HK-2 (cell line): ENCODE measurements at regions not wholly inside any gene's neighbourhood (a gene's known extent, or its start where the extent isn't known, plus 50 kb on each side); places are given as distances from the start of the nearest gene placed in this dataset.

Experiments used
- DNase-seq: peaks from one replicate; pipeline ENCODE4 v3.0.0-alpha.2; 2018; ENCODE audit not compliant: unreplicated experiment

- DNase-seq: no peak
Measured at GRCh38 chr14:66069830-66070541, 416.2 kb upstream of the CCDC196 start.

DNA sequence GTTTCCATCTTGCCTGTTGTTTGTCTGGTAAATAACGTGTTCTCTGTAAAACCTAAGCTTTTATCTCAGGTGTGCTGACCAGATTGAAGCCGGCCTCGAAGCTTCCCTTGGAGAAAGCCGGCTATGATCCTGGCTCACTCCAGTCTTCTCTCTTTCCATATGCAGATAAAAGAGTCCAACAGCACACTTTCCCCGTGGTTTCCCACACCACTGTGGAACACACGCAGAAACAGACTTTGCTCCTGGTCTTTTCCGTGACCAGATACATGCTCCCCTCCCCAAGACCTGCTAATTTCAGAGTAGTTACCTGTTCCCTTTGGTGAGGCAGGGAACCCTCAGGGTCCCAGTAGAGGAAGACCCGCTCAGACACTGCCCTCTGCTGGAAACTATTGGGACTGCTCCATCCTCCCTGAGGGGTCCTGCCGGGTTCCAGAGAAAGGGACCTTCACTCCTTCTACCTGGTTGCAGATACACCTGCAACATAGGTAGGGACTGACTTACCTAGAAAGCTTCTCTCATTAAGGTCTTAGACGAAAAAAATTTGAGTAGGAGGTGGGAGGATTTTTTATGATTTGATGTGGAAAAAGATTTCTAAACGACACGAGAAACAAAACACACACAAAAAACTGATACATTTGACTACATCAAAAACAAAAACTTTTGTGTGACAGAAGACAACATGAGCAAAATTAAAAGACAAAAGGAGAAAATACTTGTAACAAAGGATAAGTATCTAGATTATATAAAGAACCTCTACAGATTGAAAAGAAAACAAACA, 415.4 kb upstream of the CCDC196 start:
- peak; percentile 51 for DNase-seq

- no peak for DNase-seq
Measured at GRCh38 chr14:66072190-66073084, 413.7 kb upstream of the CCDC196 start.

DNA sequence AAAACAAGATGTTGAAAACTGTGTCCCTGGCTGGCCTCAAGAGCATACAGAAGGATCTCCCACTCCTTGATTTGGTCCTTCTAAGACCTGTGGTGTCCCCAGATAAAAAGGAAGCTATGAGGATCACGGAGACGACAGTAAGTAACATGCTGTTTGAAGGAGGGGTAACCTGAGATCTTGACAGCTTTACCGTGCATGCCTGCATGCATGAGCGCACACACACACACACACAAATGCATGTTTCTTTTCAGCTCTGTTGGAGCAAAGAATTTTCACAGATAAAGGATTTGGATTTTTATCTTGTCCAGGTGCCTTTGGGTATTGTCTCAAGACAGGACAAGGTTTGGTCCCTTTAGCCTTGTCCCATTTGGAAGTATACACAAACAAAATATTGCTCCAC, 411.6 kb upstream of the CCDC196 start:
- DNase-seq: no peak

DNA sequence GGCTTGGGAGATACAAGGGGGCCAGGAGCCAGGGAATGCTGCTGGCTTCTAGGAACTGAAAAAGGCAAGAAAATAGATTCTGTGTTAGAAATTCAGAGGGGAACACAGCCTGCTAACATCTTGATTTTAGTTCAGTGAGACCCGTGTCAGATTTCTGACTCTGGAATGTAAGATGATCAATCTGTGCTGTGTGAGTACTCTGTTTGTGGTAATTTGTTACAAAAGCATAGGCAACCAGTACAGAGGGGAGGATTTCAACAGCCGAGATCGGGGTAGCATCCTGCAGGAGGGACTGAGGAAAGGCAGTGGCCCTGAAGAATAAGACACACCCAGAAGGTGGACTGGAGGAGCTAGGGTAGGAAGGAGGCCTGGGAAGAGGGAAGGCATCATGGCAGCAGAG, 410.0 kb upstream of the CCDC196 start:
- no peak for DNase-seq

- no peak for DNase-seq
Measured at GRCh38 chr14:66078006-66078405, 408.2 kb upstream of the CCDC196 start.

GRCh38 chr14:66081594-66082376, 404.4 kb upstream of the CCDC196 start:
- no peak for DNase-seq

DNA sequence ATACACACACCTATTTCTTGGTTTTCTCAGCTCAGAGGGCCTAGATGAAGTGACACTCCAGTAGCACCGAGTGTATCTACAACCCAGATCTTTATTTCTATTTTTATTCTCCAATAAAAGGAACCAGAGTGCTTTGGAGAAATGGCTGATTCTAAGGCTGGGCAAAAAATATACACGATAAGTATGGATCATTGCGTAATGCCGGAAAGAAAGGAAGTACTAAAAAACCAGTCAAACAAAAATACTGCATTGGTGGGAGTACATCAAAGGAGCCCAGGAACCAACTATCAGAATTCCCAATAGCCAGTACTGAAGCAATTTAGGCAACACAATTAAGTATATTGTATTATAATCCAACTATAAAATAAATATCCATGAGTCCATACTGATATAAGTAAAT, 400.9 kb upstream of the CCDC196 start:
- no peak for DNase-seq

DNA sequence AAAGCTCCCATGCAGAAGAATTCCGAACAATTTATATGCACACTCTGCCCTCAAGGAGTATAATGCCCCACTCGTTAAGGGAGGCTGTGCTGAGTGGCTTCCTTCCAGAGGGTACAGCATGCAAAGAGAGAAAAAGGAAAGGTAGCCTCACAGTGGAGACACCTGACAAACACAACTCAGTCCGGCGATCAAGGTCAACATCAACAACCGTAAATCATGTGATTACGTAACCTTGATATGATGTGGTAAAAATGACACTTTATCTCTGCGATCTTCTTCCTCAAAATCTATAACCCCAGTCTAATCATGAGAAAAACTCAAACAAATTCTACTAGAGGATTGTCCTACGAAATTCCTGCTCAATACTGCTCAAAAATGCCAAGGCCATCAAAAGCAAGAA, 400.5 kb upstream of the CCDC196 start:
- DNase-seq: no peak

GRCh38 chr14:66087231-66087630, 398.9 kb upstream of the CCDC196 start:
- no peak for DNase-seq

DNA sequence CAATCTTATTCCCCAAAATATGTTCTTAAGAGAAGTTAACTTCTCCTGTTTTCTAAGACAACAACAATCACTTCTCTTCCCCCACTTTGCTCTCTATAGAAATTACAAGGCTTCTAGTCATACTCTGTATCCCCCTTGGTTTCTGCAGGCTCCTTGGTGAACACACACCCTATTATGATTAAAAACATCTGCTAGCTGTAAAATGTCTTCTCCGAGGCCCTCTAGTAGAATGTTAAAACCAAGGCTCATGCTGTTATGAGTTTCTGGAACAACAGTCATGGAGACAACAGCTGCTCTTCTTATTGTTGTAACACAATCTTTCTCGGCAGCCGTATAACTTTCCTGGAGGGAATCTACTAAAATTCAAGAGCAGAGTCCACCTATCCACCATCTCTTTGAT, 397.5 kb upstream of the CCDC196 start:
- DNase-seq: no peak

- no peak for DNase-seq
Measured at GRCh38 chr14:66092206-66092605, 394.0 kb upstream of the CCDC196 start.

- DNase-seq: no peak
Measured at GRCh38 chr14:66092748-66093147, 393.4 kb upstream of the CCDC196 start.

- no peak for DNase-seq
Measured at GRCh38 chr14:66094001-66094727, 392.0 kb upstream of the CCDC196 start.

- no peak for DNase-seq
Measured at GRCh38 chr14:66099451-66099850, 386.7 kb upstream of the CCDC196 start.

DNA sequence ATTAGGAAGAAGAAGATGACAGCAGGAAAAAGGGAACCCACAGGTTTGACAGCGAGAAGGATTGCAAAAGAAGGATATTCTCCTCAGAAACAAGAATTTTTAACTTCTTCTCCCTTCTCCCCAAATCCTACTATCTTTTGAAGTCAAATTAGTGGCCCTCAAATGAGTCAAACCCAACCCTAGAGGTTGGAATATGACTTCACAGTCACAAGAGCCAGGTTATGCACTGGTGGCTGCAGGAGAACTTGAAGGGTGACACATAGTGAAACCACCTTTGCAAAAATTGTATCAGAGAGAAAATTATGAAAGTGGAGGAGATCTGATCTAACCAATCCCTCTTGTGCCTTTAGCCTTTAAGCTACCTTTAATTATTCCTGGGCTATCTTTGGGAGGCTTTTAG, 386.2 kb upstream of the CCDC196 start:
- no peak for DNase-seq

GRCh38 chr14:66101662-66102061, 384.5 kb upstream of the CCDC196 start:
- no peak for DNase-seq

DNA sequence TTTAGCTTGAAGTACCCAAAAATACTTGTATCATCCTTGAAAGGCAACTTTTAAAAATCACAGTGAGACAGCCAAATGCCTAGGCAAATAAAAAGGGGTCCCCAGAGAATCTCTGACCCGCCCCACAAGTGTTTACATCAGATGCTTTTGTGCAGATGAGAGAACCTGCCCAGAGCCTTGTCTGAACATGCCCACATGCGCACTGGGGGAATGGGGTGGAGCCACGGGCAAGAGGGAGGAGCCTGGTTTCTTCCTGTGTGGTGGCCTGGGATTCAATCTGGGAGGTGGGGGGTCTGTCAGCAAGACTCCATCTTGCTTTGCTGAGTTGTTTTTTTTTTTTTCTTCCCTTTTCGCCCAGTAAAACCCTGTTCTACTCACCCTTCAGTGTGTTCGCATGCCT, 381.7 kb upstream of the CCDC196 start:
- DNase-seq: no peak

DNA sequence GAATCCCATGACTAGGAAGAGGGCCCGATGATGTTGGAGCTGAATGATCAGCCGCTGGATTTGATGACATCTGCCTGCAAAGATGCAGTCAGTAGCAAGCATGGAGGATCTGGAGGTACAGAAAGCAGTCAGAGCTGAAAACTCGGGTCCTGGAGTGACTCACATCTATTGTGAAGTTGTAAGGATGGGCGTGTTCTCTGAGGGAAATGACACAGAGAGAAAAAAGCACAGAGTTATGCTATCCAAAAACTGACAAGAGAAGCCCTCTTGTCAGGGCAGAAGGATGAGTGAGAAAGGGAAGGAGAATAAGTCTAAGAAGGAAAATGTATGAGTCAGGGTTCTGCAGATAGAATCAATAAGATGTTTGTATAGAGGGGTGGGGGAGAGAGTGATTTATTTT, 380.4 kb upstream of the CCDC196 start:
- DNase-seq: no peak

DNA sequence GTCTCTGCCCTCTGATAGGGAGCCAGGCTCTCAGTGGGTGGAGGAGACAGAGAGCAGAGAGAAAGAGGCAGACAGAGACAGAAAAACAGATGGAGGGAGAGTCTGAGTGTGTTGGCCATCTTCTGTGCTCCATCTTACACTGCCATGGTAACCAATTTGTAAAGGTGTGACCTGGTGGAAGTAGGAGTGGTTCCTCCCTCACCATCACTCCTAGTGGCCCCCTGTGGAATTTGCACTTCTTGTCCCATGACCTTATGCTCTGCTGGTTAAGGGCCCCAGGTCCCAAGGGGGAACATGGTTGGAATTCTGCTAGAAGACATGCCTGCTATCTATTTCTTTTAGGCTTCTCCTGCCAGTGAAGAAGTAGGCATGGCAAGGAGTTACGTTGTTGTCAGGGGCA, 376.7 kb upstream of the CCDC196 start:
- no peak for DNase-seq

DNA sequence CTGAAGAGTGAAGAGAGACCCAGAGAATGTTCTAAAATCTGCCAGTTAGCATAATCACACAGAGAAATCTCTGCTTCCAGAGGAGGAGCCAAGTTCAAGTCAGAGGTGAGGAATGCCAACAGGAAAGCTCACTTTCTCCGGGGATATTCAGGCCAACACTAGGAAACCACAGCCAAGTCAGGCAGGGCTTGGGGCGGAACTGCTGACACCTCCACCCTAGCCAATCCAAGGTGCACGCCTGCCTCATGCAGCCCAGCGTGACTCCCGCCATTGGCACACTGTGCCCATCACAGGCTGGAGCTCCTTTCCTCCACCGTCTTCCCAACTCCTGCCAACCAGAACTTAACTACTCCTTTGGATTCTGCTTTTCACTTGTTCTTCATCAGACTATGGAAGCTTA, 374.3 kb upstream of the CCDC196 start:
- DNase-seq: no peak
